Lower leg skin (tissue), 4 donors: ENCODE measurements at regions not wholly inside any gene's neighbourhood (a gene's known extent, or its start where the extent isn't known, plus 50 kb on each side); places are given as distances from the start of the nearest gene placed in this dataset.
"Not testable (repeated sequence)": the region's sequence is repeated elsewhere in the genome, so short reads cannot be mapped to it uniquely, and the experiment has no call there.

ENCODE experiments used
- DNase-seq, 2 donors: peaks; one replicate each; pipeline ENCODE4 v3.0.0-alpha.2; 2019; ENCODE audit warnings: low spot score in 2 of 2
- H3K4me3 ChIP-seq: fragments of 200-600 bp; sonication (generic); 2 replicates; pipeline ENCODE4 v1.5.1; 2017; ENCODE audit warnings: mild to moderate bottlenecking, low read depth; ENCODE audit not compliant: poor library complexity, severe bottlenecking
- POLR2A ChIP-seq, 2 donors: fragments of 450-650 bp; IDR thresholded peaks; one replicate each; pipeline ENCODE4 v1.6.1; 2016 to 2017; ENCODE audit warnings: antibody characterized with exemption in 2 of 2, mild to moderate bottlenecking in 1 of 2, moderate library complexity in 1 of 2
- WGBS, 2 donors: methylation state at CpG; one replicate each; pipeline ENCODE4 v1.1.5; 2018; 5-methylcytosine and 5-hydroxymethylcytosine counted together
- intact Hi-C: fragments of 100-400 bp; cut with DNase I; formaldehyde crosslinking; loops from one replicate; pipeline ENCODE4 v1.15.0; 2023; ENCODE audit warnings: low total_unique reads
- TF ChIP-seq, protein P1 (sequence below), 3 donors: fragments of 450-650 bp; IDR thresholded peaks; one replicate each; pipeline ENCODE4 v1.5.1; 2016; ENCODE audit warnings: antibody characterized with exemption in 3 of 3, mild to moderate bottlenecking in 3 of 3, moderate library complexity in 2 of 3

DNA sequence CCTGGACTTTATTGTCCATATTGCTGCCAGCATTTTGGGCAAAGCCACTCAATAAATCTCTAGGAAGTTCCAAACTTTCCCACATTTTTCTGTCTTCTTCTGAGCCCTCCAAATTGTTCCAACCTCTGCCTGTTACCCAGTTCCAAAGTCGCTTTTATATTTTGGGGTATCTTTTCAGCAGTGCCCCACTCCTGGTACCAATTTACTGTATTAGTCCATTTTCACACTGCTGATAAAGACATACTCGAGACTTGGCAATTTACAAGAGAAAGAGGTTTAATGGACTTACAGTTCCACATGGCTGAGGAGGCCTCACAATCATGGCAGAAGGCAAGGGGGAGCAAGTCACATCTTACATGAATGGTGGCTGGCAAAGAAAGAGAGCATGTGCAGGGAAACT, 53.4 kb downstream of the AHSP start:
- intact Hi-C loops, H3K4me3 ChIP-seq, DNase-seq: not testable (repeated sequence)
- WGBS, 2 donors = 53 to 62% methylated on average over 2 of the region's 2 CpGs

DNA sequence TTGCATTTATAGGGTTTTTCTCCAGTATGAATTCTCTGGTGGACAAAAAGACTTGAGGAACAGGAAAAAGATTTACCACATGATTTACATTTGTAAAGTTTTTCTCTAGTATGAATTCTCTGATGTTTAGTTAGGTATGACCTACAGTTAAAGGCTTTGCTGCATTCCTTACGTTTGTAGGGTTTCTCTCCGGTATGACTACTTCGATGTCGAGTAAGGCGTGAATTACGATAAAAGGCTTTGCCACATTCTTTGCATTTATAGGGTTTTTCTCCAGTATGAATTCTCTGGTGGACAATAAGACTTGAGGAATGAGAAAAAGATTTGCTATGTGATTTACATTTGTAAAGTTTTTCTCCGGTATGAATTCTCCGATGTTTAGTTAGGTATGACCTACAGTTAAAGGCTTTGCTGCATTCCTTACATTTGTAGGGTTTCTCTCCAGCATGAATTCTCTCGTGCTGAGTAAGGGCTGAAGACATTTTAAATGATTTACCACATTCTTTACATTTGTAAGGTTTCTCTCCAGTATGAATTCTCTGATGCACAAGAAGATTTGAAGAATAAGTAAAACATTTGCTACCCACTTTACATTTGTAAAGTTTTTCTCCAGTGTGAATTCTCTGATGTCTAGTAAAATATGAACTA, 74.2 kb downstream of the AHSP start:
- WGBS, 2 donors = 80% methylated on average over 9 of the region's 9 CpGs
- intact Hi-C loops, H3K4me3 ChIP-seq, DNase-seq: not testable (repeated sequence)

DNA sequence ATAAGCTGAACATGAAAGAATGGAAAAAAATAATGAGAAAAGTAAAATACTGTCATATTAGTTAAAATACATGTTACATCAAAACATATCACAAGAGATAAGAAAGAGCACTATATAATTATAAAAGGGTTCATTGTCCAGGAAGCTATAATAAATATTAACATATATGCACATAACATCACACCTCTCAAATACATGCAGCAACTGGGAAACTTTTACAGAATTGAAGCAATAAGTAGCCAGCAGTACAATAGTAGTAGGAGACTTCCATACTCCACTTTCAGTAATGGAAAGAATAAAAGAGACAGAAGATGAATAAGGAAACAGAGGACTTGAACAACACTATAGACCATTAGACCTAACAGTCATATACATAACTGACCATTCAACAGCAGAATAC, 90.4 kb downstream of the AHSP start:
- no peak for DNase-seq
- TF ChIP-seq, protein P1, sequence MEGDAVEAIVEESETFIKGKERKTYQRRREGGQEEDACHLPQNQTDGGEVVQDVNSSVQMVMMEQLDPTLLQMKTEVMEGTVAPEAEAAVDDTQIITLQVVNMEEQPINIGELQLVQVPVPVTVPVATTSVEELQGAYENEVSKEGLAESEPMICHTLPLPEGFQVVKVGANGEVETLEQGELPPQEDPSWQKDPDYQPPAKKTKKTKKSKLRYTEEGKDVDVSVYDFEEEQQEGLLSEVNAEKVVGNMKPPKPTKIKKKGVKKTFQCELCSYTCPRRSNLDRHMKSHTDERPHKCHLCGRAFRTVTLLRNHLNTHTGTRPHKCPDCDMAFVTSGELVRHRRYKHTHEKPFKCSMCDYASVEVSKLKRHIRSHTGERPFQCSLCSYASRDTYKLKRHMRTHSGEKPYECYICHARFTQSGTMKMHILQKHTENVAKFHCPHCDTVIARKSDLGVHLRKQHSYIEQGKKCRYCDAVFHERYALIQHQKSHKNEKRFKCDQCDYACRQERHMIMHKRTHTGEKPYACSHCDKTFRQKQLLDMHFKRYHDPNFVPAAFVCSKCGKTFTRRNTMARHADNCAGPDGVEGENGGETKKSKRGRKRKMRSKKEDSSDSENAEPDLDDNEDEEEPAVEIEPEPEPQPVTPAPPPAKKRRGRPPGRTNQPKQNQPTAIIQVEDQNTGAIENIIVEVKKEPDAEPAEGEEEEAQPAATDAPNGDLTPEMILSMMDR (IDR thresholded peaks at IDR 0.05) = no peak
- no peak for TF ChIP-seq POLR2A (IDR thresholded peaks at IDR 0.05)
- intact Hi-C loops = no loop called here
- H3K4me3 ChIP-seq = no peak overlapping the region

DNA sequence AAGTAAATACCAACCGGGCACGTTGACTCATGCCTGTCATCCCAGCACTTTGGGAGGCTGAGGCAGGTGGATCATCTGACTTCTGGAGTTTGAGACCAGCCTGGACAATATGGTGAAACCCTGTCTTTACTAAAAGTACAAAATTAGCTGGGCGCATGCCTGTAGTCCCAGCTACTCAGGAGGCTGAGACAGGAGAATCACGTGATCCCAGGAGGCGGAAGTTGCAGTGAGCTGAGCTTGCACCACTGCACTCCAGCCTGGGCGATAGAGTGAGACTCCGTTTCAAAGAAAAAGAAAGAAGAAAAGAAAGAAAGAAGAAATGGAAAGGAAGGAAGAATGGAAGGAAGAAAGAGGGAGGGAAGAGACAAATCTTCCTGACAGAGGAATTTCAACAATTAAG, 108.7 kb downstream of the AHSP start:
- 83 to 84% methylated on average over 7 of the region's 7 CpGs for WGBS, 2 donors
- TF ChIP-seq POLR2A (IDR thresholded peaks at IDR 0.05) = no peak
- TF ChIP-seq, protein P1 (IDR thresholded peaks at IDR 0.05) = no peak
- DNase-seq = no peak
- no peak overlapping the region for H3K4me3 ChIP-seq
- intact Hi-C loops = no loop called here

DNA sequence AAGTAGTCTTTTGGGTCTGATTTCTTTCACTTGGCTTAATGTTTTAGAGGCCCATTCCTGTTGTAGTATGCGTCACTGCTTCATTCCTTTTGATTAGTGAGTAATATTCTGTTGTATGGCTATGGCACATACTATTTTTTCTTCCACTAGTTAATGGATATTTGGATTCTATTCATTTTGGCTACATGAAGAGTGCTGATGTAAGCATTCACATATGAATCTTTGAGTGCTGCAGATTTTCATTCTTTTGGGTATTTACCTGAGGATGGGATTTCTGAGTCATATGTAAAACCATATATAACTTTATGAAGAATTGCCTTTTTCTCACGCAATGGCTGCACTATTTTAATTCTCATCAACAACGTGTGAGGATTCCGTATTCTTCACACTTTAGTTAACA, 113.6 kb downstream of the AHSP start:
- no peak for DNase-seq
- intact Hi-C loops = no loop called here
- WGBS, 2 donors = 83 to 84% methylated on average over 4 of the region's 4 CpGs
- H3K4me3 ChIP-seq = no peak overlapping the region
- no peak for TF ChIP-seq POLR2A (IDR thresholded peaks at IDR 0.05)
- TF ChIP-seq, protein P1 (IDR thresholded peaks at IDR 0.05) = no peak

DNA sequence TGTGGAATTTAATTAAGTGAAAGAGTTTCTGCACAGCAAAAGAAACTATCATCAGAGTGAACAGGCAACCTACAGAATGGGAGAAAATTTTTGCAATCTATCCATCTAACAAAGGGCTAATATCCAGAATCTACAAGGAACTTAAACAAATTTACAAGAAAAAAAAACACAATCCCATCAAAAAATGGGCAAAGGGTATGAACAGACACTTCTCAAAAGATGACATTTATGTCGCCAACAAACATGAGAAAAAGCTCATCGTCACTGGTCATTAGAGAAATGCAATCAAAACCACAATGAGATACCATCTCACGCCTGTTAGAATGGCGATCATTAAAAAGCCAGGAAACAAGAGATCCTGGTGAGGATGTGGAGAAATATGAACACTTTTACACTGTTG, 128.0 kb downstream of the AHSP start:
- H3K4me3 ChIP-seq, DNase-seq, intact Hi-C loops: not testable (repeated sequence)
- WGBS, 2 donors = 81 to 83% methylated on average over 4 of the region's 4 CpGs

DNA sequence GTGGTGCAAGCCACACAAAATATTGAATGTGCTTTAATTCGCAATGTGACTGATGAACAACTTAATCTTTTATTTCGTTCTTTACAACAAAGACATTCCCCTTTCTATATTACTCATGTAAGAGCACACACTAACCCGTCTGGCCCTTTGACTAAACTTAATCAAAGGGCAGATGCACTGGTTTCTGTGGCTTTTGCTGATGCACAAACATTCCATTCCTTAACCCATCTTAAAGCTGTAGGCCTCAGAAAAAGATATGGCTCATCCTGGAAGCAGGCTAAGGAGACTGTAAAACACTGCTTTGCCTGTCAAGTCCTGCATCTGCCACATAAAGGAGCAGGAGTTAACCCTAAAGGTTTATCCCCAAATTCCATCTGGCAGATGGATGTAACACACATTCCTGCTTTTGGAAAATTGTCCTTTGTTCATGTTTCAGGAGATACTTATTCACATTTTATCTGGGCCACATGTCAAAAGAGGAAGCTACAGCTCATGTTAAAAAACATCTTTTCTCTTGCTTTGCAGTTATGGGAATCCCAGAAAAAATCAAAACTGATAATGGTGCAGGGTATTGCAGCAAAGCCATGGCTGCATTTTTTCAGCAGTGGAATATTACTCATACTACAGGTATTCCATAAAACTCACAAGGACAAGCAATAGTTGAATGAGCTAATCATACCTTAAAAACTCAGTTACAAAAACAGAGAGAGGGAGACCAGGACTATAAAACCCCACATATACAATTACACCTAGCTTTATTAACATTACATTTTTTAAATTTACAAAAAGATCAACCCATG, 137.2 kb downstream of the AHSP start:
- 36 to 40% methylated on average over 3 of the region's 3 CpGs for WGBS, 2 donors
- no peak overlapping the region for H3K4me3 ChIP-seq
- intact Hi-C loops = no loop called here
- no peak for DNase-seq
- TF ChIP-seq, protein P1 (IDR thresholded peaks at IDR 0.05) = no peak
- no peak for TF ChIP-seq POLR2A (IDR thresholded peaks at IDR 0.05)
